ENCODE measurements at regions not wholly inside any gene's neighbourhood (a gene's known extent, or its start where the extent isn't known, plus 50 kb on each side); places are given as distances from the start of the nearest gene placed in this dataset.

DNA sequence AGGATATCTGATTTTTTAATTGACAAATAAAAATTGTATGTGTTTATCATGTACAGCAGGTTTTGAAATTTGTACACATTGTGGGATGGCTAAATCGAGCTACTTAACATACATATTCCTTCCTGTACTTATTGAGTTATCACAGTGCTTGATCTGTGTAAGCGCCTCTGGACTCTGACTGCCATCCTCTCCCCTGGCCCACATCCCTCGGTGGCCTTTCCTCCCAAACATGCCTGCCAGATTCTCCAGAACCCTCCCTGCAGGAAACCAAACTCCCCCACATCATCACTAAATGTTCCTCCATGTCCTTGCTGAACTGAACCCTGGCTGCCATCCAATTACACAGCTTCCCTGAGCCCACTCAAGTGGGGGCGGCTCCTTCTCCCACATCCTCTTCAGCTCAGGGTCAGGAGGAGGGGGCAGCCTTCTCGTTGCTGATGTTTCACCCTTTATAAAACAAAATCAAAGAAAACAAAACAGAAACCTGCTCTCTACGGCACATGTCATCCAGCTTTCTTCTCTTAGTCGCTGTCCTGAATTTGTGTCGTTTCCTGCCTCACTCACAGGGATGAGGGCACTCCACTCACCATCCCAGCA, 97.1 kb upstream of the SPATA13 start:
- no peak overlapping the region for H3K4me3 ChIP-seq (ENCODE audit: control insufficient read depth, low read depth, low read length)
- TF ChIP-seq, protein P1, sequence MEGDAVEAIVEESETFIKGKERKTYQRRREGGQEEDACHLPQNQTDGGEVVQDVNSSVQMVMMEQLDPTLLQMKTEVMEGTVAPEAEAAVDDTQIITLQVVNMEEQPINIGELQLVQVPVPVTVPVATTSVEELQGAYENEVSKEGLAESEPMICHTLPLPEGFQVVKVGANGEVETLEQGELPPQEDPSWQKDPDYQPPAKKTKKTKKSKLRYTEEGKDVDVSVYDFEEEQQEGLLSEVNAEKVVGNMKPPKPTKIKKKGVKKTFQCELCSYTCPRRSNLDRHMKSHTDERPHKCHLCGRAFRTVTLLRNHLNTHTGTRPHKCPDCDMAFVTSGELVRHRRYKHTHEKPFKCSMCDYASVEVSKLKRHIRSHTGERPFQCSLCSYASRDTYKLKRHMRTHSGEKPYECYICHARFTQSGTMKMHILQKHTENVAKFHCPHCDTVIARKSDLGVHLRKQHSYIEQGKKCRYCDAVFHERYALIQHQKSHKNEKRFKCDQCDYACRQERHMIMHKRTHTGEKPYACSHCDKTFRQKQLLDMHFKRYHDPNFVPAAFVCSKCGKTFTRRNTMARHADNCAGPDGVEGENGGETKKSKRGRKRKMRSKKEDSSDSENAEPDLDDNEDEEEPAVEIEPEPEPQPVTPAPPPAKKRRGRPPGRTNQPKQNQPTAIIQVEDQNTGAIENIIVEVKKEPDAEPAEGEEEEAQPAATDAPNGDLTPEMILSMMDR (IDR thresholded peaks at IDR 0.05; ENCODE audit: control insufficient read depth, insufficient read depth, low read depth, low read length, missing control alignments): no peak
- DNase-seq (ENCODE audit: low read depth): no peak

DNA sequence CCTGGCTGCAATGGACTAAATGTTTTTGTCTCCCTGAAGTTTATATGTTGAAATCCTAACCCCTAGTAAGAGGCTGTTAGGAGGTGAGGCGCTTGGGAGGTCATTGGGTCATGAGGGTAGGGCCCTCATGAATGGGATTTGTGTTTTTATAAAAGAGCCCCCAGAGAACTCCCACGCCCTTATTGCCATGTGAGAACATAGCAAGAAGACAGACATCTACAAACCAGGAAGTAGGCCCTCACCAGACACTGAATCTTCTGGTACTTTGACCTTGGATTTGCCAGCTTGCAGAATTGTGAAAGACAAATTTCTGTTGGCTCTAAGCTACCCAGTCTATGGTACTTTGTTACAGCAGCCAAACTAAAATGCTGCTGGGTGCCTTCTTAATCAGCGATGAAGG, 96.1 kb upstream of the SPATA13 start:
- no peak for DNase-seq (ENCODE audit: low read depth)
- TF ChIP-seq, protein P1 (IDR thresholded peaks at IDR 0.05; ENCODE audit: control insufficient read depth, insufficient read depth, low read depth, low read length, missing control alignments): no peak
- no peak overlapping the region for H3K4me3 ChIP-seq (ENCODE audit: control insufficient read depth, low read depth, low read length)

DNA sequence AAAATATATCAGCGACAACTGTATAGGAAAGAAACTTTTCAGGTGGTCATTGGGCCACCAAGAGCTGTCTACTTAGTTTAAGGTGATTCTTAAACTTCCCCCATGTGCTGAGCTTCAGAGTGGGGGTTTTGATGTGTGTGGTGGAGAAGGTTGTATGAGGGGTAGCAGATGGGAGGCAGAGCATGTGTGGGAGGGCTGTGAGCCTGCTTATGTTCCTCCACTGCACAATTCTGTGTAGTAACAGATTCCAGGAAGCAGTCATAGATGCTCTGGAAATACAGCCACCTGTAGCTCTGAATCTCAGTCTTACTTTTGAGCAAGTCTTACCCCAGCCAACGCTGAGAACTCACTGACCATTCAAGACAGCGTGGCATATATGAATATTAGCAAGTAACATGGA, 95.3 kb upstream of the SPATA13 start:
- TF ChIP-seq, protein P1 (IDR thresholded peaks at IDR 0.05; ENCODE audit: control insufficient read depth, insufficient read depth, low read depth, low read length, missing control alignments): no peak

DNA sequence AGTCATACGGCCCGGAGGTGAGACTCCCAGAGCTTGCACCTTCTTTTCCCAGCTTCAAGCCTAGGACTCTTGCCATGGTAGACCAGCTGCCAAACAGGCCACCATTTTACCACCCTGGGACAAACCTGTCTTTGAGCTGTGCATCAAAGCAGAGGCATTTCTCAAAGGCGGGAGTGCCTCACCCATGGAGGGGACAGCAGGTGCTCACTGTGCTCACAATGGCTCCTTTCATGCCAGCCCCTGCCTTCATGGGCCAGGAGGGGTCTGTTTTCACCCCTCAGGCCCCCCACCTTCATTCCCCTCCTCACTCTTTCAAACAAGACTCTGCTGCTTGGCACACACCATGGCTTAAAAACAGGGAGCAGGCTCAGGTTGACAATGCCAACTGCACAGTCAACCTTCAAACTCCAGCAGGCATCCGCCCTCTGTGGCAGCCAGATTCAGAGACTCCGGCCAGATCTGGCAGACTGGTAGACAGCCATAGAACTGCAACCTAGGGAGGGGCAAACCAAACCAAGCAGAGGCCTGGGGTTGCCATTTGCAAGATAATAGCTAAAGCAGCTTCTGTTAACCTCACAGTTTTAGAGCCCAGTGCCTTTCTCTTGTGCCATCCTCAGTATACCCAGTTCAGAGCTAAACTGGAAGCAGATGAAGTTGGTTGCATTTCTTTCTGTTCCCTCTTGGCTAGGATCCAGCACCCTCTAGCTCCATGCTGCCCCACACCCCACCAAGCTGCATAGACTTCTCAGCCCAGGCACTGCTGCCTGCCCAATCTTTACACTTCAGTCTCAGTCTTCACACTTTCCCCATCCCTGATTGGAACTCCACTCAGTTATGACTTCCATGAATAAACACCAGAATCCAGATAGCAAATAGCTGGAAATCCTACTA, 93.9 kb upstream of the SPATA13 start:
- DNase-seq (ENCODE audit: low read depth): no peak
- H3K4me3 ChIP-seq (ENCODE audit: control insufficient read depth, low read depth, low read length): no peak overlapping the region
- TF ChIP-seq, protein P1 (IDR thresholded peaks at IDR 0.05; ENCODE audit: control insufficient read depth, insufficient read depth, low read depth, low read length, missing control alignments): no peak

More for the DNA sequence above, 95.3 kb upstream of the SPATA13 start:
- no peak for DNase-seq (ENCODE audit: low read depth)
- no peak overlapping the region for H3K4me3 ChIP-seq (ENCODE audit: control insufficient read depth, low read depth, low read length)

DNA sequence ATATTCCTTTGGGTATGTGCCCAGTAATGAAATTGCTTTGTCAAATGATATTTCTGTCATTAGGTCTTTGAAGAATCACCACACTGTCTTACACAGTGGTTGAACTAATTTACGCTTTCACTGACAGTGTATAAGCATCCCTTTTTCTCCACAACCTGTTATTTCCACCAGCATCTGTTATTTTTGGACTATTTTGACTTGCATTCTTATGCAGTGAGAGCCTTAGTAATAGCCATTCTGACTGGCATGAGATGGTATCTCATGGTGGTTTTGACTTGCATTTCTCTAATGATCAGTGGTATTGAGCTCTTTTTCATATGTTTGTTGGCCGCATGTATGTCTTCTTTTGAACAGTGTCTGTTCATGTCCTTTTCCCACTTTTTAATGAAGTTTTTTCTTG, 92.0 kb upstream of the SPATA13 start:
- TF ChIP-seq, protein P1 (IDR thresholded peaks at IDR 0.05; ENCODE audit: control insufficient read depth, insufficient read depth, low read depth, low read length, missing control alignments): no peak
- DNase-seq (ENCODE audit: low read depth): no peak
- no peak overlapping the region for H3K4me3 ChIP-seq (ENCODE audit: control insufficient read depth, low read depth, low read length)

DNA sequence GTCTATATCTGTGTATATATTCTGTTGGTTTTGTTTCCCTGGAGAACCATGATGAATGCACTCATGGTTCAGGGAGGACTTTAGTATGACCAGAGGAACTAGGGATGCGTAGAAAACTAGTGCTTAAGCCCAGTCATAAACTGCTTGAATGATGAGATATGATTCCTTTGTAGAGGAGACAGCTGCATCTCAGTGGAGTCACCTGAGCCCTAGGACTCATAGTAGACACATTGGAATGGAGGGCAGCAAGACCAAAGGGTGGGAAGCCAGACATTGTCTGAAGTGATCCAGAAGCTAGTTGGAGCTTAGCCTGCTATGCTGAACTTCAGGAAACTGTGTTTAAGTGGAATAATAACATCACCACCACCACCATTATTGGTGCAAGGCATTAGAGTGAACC, 89.5 kb upstream of the SPATA13 start:
- no peak for DNase-seq (ENCODE audit: low read depth)
- H3K4me3 ChIP-seq (ENCODE audit: control insufficient read depth, low read depth, low read length): no peak overlapping the region
- TF ChIP-seq, protein P1 (IDR thresholded peaks at IDR 0.05; ENCODE audit: control insufficient read depth, insufficient read depth, low read depth, low read length, missing control alignments): no peak

Measured in AG09309 (cell line).